DMS153 (cell line): ENCODE measurements at regions not wholly inside any gene's neighbourhood (a gene's known extent, or its start where the extent isn't known, plus 50 kb on each side); places are given as distances from the start of the nearest gene placed in this dataset.
A peak's percentile ranks its signal among the peaks of the same experiment; 100 is the strongest.

Experiments
- DNase-seq: peaks from one replicate; lab custom pipeline; 2025; lab: John Stamatoyannopoulos, UW

DNA sequence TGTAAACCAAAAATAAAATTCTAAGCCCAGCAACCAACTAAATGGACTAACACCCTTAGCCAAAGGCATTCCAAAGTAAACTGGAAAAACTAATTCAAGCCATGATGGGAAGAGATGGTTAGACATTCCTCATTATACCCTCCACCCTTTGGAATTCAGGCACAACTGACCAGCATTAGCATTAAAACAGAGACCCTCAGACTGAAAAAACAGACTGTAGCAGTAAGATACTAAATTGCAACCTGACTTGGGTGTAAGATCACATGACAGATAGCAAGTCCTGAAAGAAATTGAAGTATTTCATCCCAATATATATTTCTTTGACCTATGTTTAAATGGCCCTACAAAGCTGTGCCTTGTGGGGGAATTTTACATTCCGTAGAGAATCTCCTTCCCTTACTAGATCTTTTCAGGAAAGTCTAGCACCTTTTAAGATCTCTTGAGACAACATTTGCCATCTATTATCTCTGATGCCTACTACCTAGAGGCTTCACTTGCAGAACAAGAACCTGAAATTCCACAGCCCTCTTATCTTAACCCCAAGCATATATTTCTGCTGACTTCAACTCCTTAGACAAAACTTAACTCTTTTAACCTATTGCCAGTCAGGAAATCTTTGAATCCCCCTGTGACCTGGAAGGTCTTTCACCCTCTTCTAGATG is 750.2 kb upstream of the IGFBP3 start:
- DNase-seq = no peak

DNA sequence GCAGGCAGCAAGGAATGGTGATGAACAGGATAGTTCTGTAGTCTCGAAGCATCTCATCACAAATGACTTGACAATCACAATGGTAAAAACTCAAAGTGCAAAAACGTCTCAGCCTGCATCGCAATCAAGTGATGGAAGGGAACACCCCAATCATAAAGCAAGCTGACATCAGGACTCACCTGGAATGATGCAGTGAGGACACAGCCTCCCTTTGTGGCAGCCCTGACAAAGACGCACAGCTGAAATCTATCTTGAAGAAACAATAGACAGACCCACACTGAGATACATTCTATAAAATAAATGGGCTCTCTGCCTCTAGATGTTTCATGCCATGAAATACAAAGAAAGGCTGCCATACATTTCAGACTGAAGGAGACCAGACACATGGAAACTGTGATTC is 748.0 kb upstream of the IGFBP3 start:
- DNase-seq = no peak

GRCh38 chr7:46664453-46664852 is 743.4 kb upstream of the IGFBP3 start:
- DNase-seq = no peak

GRCh38 chr7:46663025-46663424 is 742.0 kb upstream of the IGFBP3 start:
- DNase-seq = no peak

GRCh38 chr7:46661431-46661830 is 740.4 kb upstream of the IGFBP3 start:
- DNase-seq = no peak

- DNase-seq = no peak
Observed at GRCh38 chr7:46660402-46660980, 739.4 kb upstream of the IGFBP3 start.

DNA sequence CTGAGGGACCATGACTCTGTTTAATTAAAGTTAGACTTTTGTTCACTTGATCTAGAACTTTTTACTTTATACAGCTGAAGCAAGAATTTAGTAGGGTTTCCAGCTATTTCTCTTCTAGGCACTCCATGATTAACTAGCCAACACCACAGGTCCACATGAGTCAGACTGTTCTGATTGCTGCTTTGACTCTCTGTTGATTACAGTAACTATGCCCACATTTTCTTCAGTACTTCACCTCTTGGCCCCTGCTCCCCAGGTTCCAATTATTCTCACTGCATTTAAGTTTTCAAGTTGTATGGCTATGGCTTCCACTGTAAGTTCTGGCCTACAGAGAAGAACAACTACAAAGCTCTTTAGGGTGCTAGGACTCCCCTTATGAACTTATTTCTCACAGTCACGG is 737.2 kb upstream of the IGFBP3 start:
- DNase-seq = no peak

DNA sequence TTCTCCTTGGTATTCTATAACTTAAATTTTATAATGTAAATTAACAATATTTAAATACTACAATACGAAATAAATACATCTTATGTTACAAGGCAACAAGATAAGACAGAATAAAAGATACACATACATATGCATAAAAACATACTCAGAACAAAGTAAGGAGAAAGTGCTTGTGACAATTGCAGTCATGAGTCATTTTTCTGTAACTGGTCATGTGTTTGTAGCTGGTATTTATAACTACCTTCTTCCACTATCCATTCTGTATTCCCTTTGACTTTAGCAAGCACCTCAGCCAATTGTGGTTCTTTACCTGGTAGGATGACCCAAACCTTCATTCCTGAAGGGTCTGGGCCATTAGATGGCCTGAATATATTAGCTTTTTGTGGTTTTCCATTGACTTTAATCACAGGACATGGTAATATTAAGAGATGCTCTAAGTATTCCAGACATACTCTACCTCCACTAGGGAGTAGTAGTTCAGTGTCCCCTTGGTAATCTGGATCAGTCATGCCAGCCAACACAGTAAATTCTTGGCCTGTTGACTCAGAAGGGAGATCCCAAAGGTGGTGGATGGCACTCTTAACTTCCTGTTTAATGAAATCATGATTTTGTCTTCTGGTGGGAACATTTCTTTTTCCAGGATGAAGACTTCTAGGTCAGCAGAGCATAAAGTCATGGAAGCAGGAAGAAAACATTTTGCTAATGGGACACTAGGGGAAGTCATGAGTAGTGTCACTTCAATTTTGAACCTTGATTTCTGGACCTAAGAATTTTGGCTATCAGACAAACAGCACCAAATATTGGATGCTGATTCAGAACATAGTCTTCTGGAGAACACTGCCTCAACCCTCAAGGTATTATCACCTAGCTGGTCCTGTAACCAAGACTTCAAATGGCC is 733.7 kb upstream of the IGFBP3 start:
- no peak for DNase-seq

- DNase-seq = no peak
Observed at GRCh38 chr7:46653848-46654247, 732.8 kb upstream of the IGFBP3 start.

DNA sequence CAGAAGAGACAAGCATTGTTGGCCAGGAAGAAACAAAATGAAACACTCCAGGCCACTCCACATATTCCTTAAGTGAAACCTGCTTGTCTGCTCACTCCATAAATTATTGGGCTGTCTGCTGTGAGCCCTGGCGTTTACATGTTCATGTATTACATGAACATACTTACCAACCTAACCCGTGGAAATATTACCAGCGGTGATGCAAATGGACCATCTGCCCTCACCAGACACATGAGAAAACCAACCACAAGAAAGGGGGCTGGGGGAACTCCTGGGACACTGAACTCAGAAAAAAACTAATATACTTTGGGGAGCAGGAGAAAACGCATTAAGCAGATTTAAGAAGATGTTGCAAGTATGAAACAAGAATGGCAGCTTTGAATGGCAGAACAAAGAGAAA is 731.2 kb upstream of the IGFBP3 start:
- no peak for DNase-seq

GRCh38 chr7:46651561-46652088 is 730.6 kb upstream of the IGFBP3 start:
- no peak for DNase-seq

DNA sequence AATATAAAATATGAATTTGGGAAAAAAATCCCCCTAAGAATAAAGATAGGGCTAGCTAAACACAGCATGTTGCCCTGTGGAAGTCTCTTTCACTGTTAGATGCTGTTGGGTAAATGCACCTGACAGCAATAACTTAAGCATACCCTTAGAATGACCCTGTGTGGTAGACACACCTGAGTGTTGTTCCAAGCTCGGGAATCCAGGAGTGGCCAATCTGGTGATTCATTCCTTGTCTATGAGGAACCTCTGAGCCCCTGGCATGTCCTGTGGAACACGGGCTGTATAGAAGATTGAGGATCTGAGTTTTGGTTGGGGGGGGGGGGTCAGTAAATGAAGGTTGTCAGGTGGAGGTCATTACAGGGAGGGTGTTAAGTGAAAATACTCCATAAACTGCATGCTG is 730.0 kb upstream of the IGFBP3 start:
- DNase-seq = no peak

GRCh38 chr7:46649876-46650275 is 728.8 kb upstream of the IGFBP3 start:
- no peak for DNase-seq

- no peak for DNase-seq
Observed at GRCh38 chr7:46637793-46638735, 717.0 kb upstream of the IGFBP3 start.

GRCh38 chr7:46636022-46636421 is 715.0 kb upstream of the IGFBP3 start:
- DNase-seq = no peak

DNA sequence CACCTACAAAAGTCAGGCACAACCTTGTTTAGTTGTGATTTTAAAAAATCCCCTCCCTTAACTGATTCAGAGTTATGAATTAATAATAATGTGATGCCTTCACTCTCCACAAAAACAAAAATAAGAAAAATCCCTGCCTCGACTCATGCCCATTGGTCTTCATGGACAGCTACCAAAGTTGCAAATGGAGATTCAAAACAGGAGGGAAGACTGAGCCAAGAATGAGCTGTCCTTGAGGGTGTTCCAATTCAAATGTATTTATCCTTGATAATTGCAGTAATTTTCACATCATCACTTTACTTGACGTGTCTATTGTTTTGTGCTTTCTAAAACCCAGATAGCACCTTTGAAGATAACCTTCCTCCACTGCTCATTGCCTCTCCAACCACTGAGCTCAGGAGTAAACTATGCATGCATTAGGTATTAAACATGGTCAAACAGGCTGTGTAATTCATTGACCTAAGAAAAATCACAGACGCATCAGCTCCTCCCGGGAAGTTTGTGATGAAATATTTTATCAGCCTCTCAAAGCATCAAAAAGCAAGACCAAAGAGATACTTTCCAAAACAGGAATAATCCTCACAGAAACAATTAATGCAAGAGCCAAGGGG is 712.7 kb upstream of the IGFBP3 start:
- DNase-seq = no peak

GRCh38 chr7:46633200-46633599 is 712.1 kb upstream of the IGFBP3 start:
- DNase-seq = no peak

DNA sequence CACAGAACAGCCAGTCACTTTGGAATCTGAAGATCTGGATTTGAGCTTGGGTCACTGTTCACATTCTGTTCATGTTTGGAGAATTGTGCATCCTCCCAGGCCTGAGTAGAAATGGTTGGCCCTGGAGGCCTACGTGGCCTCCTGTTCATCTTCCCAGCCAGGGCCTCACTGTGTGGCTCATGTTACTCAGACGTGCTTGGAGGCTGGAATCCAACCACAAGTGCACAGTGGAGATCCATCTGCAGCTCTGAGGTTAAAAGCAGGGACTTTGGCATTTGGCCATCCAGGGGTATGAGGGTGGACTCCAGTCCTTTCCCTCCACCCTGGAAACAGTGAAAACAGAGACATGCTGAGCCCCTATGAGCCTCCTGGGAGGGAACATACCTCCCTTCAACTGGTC is 709.0 kb upstream of the IGFBP3 start:
- no peak for DNase-seq

DNA sequence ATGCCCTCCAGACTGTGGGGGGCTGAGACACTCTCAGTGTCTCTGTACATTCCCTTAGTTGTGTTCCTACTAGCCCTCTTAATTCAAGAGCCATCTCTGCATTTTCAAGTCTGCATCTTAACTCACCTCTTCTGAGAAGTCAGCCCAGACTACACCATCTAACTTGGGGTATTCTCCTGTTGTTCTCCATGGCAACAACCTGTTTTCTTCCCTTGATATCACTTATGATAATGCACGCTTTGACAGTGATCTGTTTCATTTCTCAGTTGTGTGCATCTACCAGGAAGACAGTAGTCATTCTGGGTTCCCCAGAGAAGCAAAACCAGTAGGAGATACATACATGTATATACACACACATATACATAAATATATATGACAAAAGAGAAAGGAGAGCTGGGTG is 707.3 kb upstream of the IGFBP3 start:
- DNase-seq = no peak

- peak; percentile 12 for DNase-seq
Observed at GRCh38 chr7:46626691-46627310, 705.7 kb upstream of the IGFBP3 start.

GRCh38 chr7:46626261-46626660 is 705.2 kb upstream of the IGFBP3 start:
- no peak for DNase-seq
